ENCODE measurements at regions not wholly inside any gene's neighbourhood (a gene's known extent, or its start where the extent isn't known, plus 50 kb on each side); places are given as distances from the start of the nearest gene placed in this dataset.

DNA sequence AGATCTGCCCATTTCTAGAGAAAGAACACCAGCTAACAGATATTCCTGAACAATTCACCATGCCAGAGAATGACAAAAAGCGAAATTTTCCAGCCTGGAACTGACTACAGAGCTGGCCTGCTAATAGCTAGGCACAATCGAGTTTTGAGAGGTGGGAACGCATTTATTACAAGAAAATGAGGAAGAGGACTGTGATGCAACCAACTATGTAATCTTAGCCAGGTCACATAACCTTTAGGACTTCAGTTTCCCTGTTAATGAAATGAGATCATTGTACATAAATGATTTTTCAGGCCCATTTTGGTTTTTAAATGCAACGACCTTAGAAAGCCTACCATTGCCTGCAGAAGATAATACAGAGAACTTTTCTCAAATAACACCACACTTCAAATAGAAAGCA is 72.1 kb upstream of the SETMAR start:
- no peaks in the 10 kb centered on the region for H3K27me3 ChIP-seq
- no peak for DNase-seq (ENCODE audit: low spot score in 2 of 2)
- H3K4me1 ChIP-seq, result no peaks in the 10 kb centered on the region
- TF ChIP-seq POLR2A (IDR thresholded peaks at IDR 0.05), result no peak
- TF ChIP-seq EP300 (IDR thresholded peaks at IDR 0.05), result no peak
- no peak for TF ChIP-seq POLR2AphosphoS5 (IDR thresholded peaks at IDR 0.05)
- TF ChIP-seq, protein P1, sequence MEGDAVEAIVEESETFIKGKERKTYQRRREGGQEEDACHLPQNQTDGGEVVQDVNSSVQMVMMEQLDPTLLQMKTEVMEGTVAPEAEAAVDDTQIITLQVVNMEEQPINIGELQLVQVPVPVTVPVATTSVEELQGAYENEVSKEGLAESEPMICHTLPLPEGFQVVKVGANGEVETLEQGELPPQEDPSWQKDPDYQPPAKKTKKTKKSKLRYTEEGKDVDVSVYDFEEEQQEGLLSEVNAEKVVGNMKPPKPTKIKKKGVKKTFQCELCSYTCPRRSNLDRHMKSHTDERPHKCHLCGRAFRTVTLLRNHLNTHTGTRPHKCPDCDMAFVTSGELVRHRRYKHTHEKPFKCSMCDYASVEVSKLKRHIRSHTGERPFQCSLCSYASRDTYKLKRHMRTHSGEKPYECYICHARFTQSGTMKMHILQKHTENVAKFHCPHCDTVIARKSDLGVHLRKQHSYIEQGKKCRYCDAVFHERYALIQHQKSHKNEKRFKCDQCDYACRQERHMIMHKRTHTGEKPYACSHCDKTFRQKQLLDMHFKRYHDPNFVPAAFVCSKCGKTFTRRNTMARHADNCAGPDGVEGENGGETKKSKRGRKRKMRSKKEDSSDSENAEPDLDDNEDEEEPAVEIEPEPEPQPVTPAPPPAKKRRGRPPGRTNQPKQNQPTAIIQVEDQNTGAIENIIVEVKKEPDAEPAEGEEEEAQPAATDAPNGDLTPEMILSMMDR (IDR thresholded peaks at IDR 0.05), result no peak
- no peak overlapping the region for H3K27ac ChIP-seq
- H3K4me3 ChIP-seq, result no peak overlapping the region
- 74% methylated on average over 4 of the region's 4 CpGs for WGBS
- H3K9me3 ChIP-seq, result no peaks in the 10 kb centered on the region
- H3K36me3 ChIP-seq, result no peaks in the 10 kb centered on the region

DNA sequence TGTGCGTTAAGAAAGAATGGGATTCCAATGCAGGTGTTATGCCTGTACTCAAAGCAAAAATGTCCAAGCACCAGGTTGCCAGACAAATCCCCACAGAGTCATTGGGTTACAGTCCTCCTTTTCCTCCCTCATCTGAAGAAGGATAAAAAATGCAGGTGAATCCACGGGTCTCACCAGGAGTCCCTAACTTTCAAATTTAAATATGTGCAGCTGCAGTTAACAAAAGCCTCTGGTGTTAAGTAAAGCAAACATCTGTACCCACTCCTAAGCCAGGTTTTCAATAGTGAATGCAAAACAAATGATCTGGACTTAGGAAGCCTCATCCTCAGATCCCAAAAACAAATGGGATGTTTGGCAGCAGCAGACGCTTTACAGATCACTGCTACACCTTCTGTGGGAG is 70.4 kb upstream of the SETMAR start:
- H3K27ac ChIP-seq, result no peak overlapping the region
- no peak overlapping the region for H3K4me3 ChIP-seq
- TF ChIP-seq POLR2AphosphoS5 (IDR thresholded peaks at IDR 0.05) (no peak), POLR2A (IDR thresholded peaks at IDR 0.05) (no peak), EP300 (IDR thresholded peaks at IDR 0.05) (no peak)
- TF ChIP-seq, protein P1 (IDR thresholded peaks at IDR 0.05), result no peak
- DNase-seq (ENCODE audit: low spot score in 2 of 2), result no peak
- H3K36me3 ChIP-seq, result no peaks in the 10 kb centered on the region
- WGBS, result 72% methylated on average over 3 of the region's 3 CpGs
- no peaks in the 10 kb centered on the region for H3K27me3 ChIP-seq
- no peaks in the 10 kb centered on the region for H3K4me1 ChIP-seq
- H3K9me3 ChIP-seq, result peaks cover under 1% of the 10 kb centered on the region

DNA sequence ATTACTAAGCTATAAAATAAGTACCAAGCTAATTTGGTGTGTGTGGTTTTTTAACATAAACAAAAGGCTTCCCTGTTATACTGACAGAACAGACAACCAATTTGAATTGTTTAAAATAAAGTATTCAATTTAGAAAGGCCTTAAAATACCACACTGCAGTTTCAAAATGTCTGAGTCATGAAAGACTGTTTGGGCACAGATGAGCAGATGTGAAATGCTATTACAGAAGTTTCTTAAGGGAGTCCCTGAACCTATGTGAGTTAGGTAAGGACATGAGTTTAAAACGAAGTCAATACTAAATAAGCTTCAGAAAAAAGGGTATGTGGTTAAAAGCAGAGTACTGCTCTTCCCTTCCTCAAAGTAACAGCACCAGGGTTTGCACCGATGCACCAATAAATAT is 69.7 kb upstream of the SETMAR start:
- TF ChIP-seq, protein P1 (IDR thresholded peaks at IDR 0.05), result no peak
- TF ChIP-seq POLR2AphosphoS5 (IDR thresholded peaks at IDR 0.05), result no peak
- no peak for TF ChIP-seq EP300 (IDR thresholded peaks at IDR 0.05)
- TF ChIP-seq POLR2A (IDR thresholded peaks at IDR 0.05), result no peak
- H3K27me3 ChIP-seq, result no peaks in the 10 kb centered on the region
- H3K4me3 ChIP-seq, result no peak overlapping the region
- DNase-seq (ENCODE audit: low spot score in 2 of 2), result no peak
- peaks cover 3% of the 10 kb centered on the region for H3K9me3 ChIP-seq
- WGBS, result 64% methylated on average over 2 of the region's 2 CpGs
- no peak overlapping the region for H3K27ac ChIP-seq
- H3K4me1 ChIP-seq, result no peaks in the 10 kb centered on the region
- H3K36me3 ChIP-seq, result no peaks in the 10 kb centered on the region

DNA sequence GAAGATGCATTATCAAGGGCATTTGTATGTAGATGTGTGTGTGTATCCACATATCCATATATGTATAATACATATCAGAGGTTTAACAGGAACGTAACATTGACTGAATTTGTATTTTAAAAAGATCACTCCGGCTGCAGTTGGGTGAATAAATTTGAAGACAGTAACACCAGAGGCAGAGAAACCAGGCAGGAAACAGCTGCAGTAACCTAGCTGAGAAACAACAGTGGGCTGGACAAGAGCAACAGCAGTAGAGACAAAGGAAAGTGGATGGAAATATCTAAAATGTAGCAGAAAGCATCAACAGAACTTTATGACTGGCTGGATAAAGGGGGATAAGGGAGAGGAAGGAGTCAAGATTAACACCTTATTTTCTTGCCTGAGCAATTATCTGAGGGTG is 68.3 kb upstream of the SETMAR start:
- Histone ChIP-seq H3K27me3 (no peaks in the 10 kb centered on the region), H3K27ac (no peak overlapping the region), H3K4me3 (no peak overlapping the region), H3K36me3 (no peaks in the 10 kb centered on the region), H3K9me3 (peaks cover 3% of the 10 kb centered on the region), H3K4me1 (no peaks in the 10 kb centered on the region)
- no peak for DNase-seq (ENCODE audit: low spot score in 2 of 2)
- WGBS, result 53% methylated on average over 2 of the region's 2 CpGs
- TF ChIP-seq POLR2AphosphoS5 (IDR thresholded peaks at IDR 0.05) (no peak), POLR2A (IDR thresholded peaks at IDR 0.05) (no peak), EP300 (IDR thresholded peaks at IDR 0.05) (no peak)
- TF ChIP-seq, protein P1 (IDR thresholded peaks at IDR 0.05), result no peak

DNA sequence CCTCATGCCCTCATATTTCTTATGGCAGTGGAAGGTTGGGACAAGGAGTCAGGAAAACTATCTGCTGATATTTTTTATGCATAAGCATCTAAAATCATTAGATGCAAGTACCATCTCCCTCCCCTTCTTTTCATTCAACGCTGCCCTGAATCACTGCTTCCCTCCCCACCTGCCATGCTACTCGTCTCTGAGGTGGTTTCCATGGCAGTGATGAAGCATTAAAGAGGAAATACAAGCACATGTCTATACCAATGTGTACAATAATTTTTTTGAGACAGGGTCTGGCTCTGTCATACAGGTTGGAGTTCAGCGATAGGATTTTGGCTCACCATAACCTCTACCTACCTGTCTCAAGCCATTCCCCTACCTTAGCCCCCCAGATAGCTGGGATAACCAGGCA is 67.5 kb upstream of the SETMAR start:
- H3K4me3 ChIP-seq, result no peak overlapping the region
- H3K27me3 ChIP-seq, result no peaks in the 10 kb centered on the region
- H3K36me3 ChIP-seq, result no peaks in the 10 kb centered on the region
- peaks cover 3% of the 10 kb centered on the region for H3K9me3 ChIP-seq
- no peaks in the 10 kb centered on the region for H3K4me1 ChIP-seq
- no peak for DNase-seq (ENCODE audit: low spot score in 2 of 2)
- no peak overlapping the region for H3K27ac ChIP-seq
- no peak for TF ChIP-seq EP300 (IDR thresholded peaks at IDR 0.05)
- TF ChIP-seq, protein P1 (IDR thresholded peaks at IDR 0.05), result no peak
- no peak for TF ChIP-seq POLR2AphosphoS5 (IDR thresholded peaks at IDR 0.05)
- no peak for TF ChIP-seq POLR2A (IDR thresholded peaks at IDR 0.05)
- 81% methylated on average over 3 of the region's 3 CpGs for WGBS

All from suprapubic skin (tissue), 4 donors.